Choroid plexus epithelial cell (primary cell): ENCODE measurements at regions not wholly inside any gene's neighbourhood (a gene's known extent, or its start where the extent isn't known, plus 50 kb on each side); places are given as distances from the start of the nearest gene placed in this dataset.

Source experiments
- DNase-seq: peaks from one replicate; pipeline ENCODE4 v3.0.0-alpha.2; 2010; ENCODE audit warnings: low read depth
- H3K4me3 ChIP-seq: 2 replicates; pipeline ENCODE4 v1.5.1; 2011; ENCODE audit warnings: low read depth, mild to moderate bottlenecking, control low read depth, low read length, moderate library complexity
- CTCF ChIP-seq: conservative IDR thresholded peaks from 2 replicates; pipeline ENCODE4 v1.5.1; 2011; ENCODE audit warnings: low read depth, mild to moderate bottlenecking, control low read depth, inconsistent platforms, low read length, moderate library complexity

- no peak overlapping the region for H3K4me3 ChIP-seq
- DNase-seq, result no peak
- no peak for TF ChIP-seq CTCF
Measured at GRCh38 chr12:13564266-13564810, 367.8 kb downstream of the EMP1 start.

GRCh38 chr12:13563743-13564125, 367.2 kb downstream of the EMP1 start:
- TF ChIP-seq CTCF, result no peak
- no peak overlapping the region for H3K4me3 ChIP-seq
- no peak for DNase-seq

GRCh38 chr12:13562915-13563742, 366.6 kb downstream of the EMP1 start:
- TF ChIP-seq CTCF, result no peak
- no peak for DNase-seq
- H3K4me3 ChIP-seq, result no peak overlapping the region

GRCh38 chr12:13561923-13562322, 365.4 kb downstream of the EMP1 start:
- no peak for TF ChIP-seq CTCF
- no peak for DNase-seq
- H3K4me3 ChIP-seq, result no peak overlapping the region

- no peak overlapping the region for H3K4me3 ChIP-seq
- DNase-seq, result no peak
- no peak for TF ChIP-seq CTCF
Measured at GRCh38 chr12:13559318-13559978, 362.9 kb downstream of the EMP1 start.

GRCh38 chr12:13552830-13553229, 356.3 kb downstream of the EMP1 start:
- H3K4me3 ChIP-seq, result no peak overlapping the region
- no peak for TF ChIP-seq CTCF
- DNase-seq, result no peak

- no peak overlapping the region for H3K4me3 ChIP-seq
- TF ChIP-seq CTCF, result no peak
- no peak for DNase-seq
Measured at GRCh38 chr12:13547283-13547682, 350.8 kb downstream of the EMP1 start.
